T47D (cell line): ENCODE measurements at regions not wholly inside any gene's neighbourhood (a gene's known extent, or its start where the extent isn't known, plus 50 kb on each side); places are given as distances from the start of the nearest gene placed in this dataset.

Experiments
- DNase-seq, 2 experiments: peaks; one replicate each; pipeline versions ENCODE4 v3.0.0 to v3.0.0-alpha.2; 2011 to 2012; ENCODE audit warnings: low read depth in 1 of 2, low spot score in 1 of 2
- JUND ChIP-seq: IDR thresholded peaks from 2 replicates; pipeline ENCODE4 v1.6.1; 2012; ENCODE audit warnings: low read depth
- in situ Hi-C: cut with HindIII; loops from 2 replicates; pipeline ENCODE4 v1.10.0; 2016; ENCODE audit warnings: low sequenced_read_pairs, low pct_unique_long_range_greater_than_20kb

DNA sequence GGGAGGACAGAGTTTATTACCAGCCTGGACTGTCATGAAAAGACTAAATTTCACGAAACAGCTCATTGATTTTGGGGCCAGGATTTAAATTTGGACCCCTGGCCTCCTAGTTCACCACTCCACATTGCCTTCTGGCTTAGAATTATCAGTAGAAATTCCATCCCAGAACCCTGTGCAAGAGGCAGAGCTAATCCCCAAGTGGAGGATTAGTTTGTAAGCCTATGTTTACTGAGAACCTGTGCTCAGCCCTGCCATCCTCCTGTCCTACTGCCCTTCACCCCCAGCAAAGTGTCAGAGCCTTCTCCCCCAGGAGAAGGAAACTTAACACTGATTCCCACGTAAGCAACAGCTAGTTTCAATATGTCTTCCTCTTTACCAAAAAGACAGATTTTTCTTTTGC, 99.4 kb downstream of the SST start:
- DNase-seq = no peak
- in situ Hi-C loops = no loop called here
- TF ChIP-seq JUND = no peak

DNA sequence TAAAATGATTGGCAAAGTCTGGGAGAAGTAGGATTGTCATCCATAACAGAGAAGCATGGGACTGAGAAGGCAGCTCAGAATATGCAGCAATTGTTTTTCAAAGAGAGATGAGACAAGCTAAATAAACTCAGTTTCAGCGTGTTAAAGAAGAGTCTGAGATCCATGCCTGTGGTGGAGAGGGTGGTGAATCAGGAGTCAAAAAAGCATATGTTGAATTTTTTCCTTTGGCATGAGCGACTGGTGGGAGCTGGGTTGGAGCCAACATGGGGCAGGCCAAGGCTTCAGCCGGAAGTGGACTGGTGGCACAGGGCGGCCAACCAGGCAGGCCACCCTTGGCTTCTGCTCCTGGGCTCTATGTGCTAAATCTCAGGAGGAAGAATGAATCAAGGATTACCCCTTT, 102.0 kb downstream of the SST start:
- no peak for DNase-seq
- in situ Hi-C loops = no loop called here
- TF ChIP-seq JUND = no peak

- in situ Hi-C loops = no loop called here
Observed at GRCh38 chr3:187567661-187568121, 102.5 kb downstream of the SST start.

DNA sequence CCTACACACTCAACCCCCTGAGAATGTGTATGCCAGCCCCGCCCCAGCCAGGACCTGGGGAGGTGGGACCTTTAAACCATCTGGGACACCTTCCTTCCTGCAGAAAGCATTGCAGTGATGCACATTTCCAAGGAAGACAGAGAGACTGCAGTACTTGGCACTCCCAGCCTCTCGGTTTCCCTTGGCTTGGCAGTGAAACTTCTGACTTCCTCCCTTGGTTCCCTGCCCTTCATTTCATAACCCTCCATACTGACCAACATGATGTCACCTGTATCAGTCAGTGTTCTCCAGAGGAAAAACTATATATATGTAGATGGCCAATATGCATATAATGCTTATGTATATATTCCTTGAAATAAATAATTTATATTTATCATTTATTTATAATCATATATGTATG, 103.2 kb downstream of the SST start:
- no peak for TF ChIP-seq JUND
- in situ Hi-C loops = no loop called here
- DNase-seq = no peak

More at GRCh38 chr3:187567661-187568121, 102.5 kb downstream of the SST start:
- no peak for TF ChIP-seq JUND
- DNase-seq = peak in 1 of 2 experiments; percentile 26

GRCh38 chr3:187565701-187566100, 104.5 kb downstream of the SST start:
- TF ChIP-seq JUND = no peak
- no peak for DNase-seq
- in situ Hi-C loops = no loop called here

DNA sequence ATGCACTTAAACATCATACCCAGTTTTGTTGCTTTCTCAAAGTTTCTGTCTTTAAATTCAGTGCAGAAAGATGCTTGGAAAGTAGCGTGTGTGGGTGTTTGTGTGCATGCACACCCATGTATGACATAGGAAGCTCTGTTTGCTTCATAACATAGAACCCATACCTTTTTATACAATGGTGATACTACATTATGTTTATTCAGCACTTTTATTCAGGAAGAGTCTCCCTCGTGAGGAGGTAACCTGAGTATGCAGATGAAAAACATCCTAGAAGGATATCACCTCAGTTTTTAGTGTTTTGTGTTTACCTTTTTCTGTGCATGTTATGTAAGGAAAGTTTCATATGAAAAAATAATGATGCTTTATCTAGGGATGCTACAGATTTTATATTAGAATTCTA, 111.2 kb downstream of the SST start:
- no peak for TF ChIP-seq JUND
- in situ Hi-C loops = no loop called here
- no peak for DNase-seq

DNA sequence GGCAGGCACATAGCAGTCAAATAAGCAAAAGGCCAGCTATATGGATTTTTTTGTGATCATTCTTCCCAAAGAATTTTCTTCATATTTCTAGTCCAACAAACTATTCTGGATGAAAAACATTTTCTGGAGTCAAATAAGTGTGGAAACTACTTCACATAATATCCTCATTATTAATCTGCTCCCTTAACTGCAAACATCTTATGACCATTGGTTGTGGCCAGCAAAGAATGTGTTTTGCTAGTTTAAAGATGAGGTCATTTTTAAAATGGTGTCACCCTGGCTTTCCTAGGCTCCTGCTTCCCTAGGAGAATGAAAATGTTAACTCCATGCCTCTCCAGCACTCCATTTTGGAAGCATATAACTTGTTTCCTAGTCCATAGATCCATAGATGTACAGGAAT, 118.8 kb downstream of the SST start:
- TF ChIP-seq JUND = no peak
- DNase-seq = no peak
- in situ Hi-C loops = no loop called here

- in situ Hi-C loops = no loop called here
- TF ChIP-seq JUND = no peak
Observed at GRCh38 chr3:187550446-187550845, 119.7 kb downstream of the SST start.

DNA sequence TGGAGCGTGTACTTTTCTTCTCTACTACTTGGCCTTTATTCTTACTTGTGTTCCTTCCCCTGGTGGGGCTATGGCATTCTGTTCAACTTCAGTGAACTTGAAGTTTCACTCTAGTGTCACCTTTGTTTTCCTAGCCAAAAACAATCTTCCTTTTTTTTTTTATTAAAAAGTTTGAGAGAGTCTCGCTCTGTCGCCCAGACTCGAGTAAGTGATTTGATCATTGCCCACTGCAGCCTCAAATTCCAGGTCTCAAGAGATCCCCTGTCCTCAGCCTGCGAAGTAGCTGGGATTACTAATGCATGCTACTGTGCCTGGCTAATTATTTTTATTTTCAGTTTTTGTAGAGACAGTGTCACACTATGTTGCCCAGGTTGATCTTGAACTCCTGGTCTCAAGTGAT, 124.8 kb downstream of the SST start:
- in situ Hi-C loops = no loop called here
- no peak for DNase-seq
- no peak for TF ChIP-seq JUND

More at GRCh38 chr3:187550446-187550845, 119.7 kb downstream of the SST start:
- no peak for DNase-seq

GRCh38 chr3:187544326-187544725, 125.9 kb downstream of the SST start:
- in situ Hi-C loops = no loop called here
- TF ChIP-seq JUND = no peak
- DNase-seq = no peak

DNA sequence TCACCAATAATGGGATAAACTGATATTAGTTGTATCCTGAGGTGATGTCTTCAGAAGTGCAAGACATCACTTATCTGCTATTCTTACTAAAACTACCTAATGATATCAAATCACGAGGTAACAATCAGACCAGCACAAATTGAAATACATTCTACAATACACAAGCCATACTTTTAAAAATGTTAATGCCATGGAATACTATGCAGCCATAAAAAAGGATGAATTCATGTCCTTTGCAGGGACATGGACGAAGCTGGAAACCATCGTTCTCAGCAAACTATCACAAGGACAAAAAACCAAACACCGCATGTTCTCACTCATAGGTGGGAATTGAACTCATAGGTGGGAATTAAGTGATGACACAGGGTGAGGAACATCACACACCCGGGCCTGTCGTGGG, 129.3 kb downstream of the SST start:
- no peak for TF ChIP-seq JUND
- in situ Hi-C loops = no loop called here
- no peak for DNase-seq

DNA sequence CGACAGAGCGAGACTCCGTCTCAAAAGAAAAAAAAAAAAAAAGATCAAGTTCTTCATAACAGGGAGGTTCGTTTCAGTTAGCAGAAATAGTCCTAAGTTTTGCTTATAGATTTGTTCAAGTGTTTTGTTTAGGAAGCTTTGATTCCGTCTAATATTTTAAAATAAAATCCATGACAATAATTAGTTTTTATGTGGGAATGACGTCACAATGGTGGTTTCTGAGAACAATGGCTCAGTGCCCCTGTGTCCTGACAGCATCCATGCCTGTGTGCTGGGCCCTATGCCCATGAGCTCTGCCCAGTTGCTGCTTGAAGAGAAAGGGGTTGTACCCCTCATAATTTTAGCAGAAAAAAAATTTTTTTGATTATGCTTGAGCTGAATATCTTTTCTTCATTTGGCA, 134.0 kb downstream of the SST start:
- in situ Hi-C loops = no loop called here
- TF ChIP-seq JUND = no peak
- no peak for DNase-seq

GRCh38 chr3:187533797-187534196, 136.4 kb downstream of the SST start:
- in situ Hi-C loops = no loop called here
- TF ChIP-seq JUND = no peak
- DNase-seq = no peak

GRCh38 chr3:187531831-187532230, 138.4 kb downstream of the SST start:
- TF ChIP-seq JUND = no peak
- DNase-seq = no peak
- in situ Hi-C loops = no loop called here
